NCI-H82 (cell line): ENCODE measurements at regions not wholly inside any gene's neighbourhood (a gene's known extent, or its start where the extent isn't known, plus 50 kb on each side); places are given as distances from the start of the nearest gene placed in this dataset.

Experiments
- DNase-seq: peaks from one replicate; lab custom pipeline; 2025; lab: John Stamatoyannopoulos, UW

- DNase-seq, result no peak
These were observed 67.5 kb downstream of the TMX1 start for GRCh38 chr14:51307551-51307950.

GRCh38 chr14:51308866-51309265, 68.8 kb downstream of the TMX1 start:
- DNase-seq, result no peak

GRCh38 chr14:51310505-51310944, 70.5 kb downstream of the TMX1 start:
- no peak for DNase-seq

- no peak for DNase-seq
These were observed 74.4 kb downstream of the TMX1 start for GRCh38 chr14:51314321-51315015.

- no peak for DNase-seq
These were observed 77.3 kb downstream of the TMX1 start for GRCh38 chr14:51317373-51317772.

GRCh38 chr14:51318813-51319597, 79.0 kb downstream of the TMX1 start:
- peak; percentile 63 for DNase-seq

- no peak for DNase-seq
These were observed 81.0 kb downstream of the TMX1 start for GRCh38 chr14:51321036-51321435.

GRCh38 chr14:51323492-51323891, 83.4 kb downstream of the TMX1 start:
- DNase-seq, result peak; percentile 10

- DNase-seq, result no peak
These were observed 87.3 kb downstream of the TMX1 start for GRCh38 chr14:51327376-51327775.

- no peak for DNase-seq
These were observed 88.2 kb downstream of the TMX1 start for GRCh38 chr14:51328064-51328771.

GRCh38 chr14:51328772-51329353, 88.8 kb downstream of the TMX1 start:
- no peak for DNase-seq

- peak; percentile 92 for DNase-seq
These were observed 91.7 kb downstream of the TMX1 start for GRCh38 chr14:51331486-51332367.

- no peak for DNase-seq
These were observed 93.3 kb downstream of the TMX1 start for GRCh38 chr14:51333299-51333698.

- no peak for DNase-seq
These were observed 94.0 kb downstream of the TMX1 start for GRCh38 chr14:51333901-51334521.

- DNase-seq, result no peak
These were observed 94.5 kb downstream of the TMX1 start for GRCh38 chr14:51334566-51334965.

- DNase-seq, result no peak
These were observed 95.5 kb downstream of the TMX1 start for GRCh38 chr14:51335531-51335930.

GRCh38 chr14:51335961-51336723, 96.1 kb downstream of the TMX1 start:
- no peak for DNase-seq

GRCh38 chr14:51336734-51337133, 96.7 kb downstream of the TMX1 start:
- DNase-seq, result no peak

GRCh38 chr14:51337520-51337919, 97.5 kb downstream of the TMX1 start:
- no peak for DNase-seq

- no peak for DNase-seq
These were observed 101.3 kb downstream of the TMX1 start for GRCh38 chr14:51341338-51341737.
